ENCODE measurements at regions not wholly inside any gene's neighbourhood (a gene's known extent, or its start where the extent isn't known, plus 50 kb on each side); places are given as distances from the start of the nearest gene placed in this dataset.
"Not testable (repeated sequence)": the region's sequence is repeated elsewhere in the genome, so short reads cannot be mapped to it uniquely, and the experiment has no call there.

DNA sequence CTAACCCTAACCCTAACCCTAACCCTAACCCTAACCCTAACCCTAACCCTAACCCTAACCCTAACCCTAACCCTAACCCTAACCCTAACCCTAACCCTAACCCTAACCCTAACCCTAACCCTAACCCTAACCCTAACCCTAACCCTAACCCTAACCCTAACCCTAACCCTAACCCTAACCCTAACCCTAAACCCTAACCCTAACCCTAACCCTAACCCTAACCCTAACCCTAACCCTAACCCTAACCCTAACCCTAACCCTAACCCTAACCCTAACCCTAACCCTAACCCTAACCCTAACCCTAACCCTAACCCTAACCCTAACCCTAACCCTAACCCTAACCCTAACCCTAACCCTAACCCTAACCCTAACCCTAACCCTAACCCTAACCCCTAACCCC, 80.6 kb upstream of the PLEKHG4B start:
- DNase-seq (ENCODE audit: insufficient read length, low spot score); FAIRE-seq: not testable (repeated sequence)

GRCh38 chr5:11898-12297, 80.1 kb upstream of the PLEKHG4B start:
- no peak for TF ChIP-seq POLR2A (IDR thresholded peaks at IDR 0.05; ENCODE audit: low read depth, low read length)
- DNase-seq (ENCODE audit: insufficient read length, low spot score) (no peak), FAIRE-seq (no peak)

DNA sequence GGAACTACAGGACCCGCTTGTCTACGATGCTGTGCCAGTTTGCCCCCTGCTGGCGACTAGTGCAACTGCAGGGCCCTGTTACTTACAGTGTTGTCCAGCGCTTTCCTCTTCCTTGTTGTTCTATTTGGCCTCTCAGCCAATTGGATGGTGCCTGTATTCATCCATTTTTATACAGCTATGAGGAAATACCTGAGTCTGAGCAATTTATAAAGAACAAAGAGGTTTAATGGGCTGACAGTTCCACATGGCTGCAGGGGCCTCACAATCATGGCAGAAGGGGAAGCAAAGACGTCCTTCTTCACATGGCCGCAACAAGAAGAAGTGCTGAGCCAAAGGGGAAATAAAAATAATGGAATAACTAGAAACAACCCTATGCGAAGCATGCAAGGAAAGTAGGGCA, 78.7 kb upstream of the PLEKHG4B start:
- DNase-seq (ENCODE audit: insufficient read length, low spot score) = no peak
- no peak for FAIRE-seq
- TF ChIP-seq POLR2A (IDR thresholded peaks at IDR 0.05; ENCODE audit: low read depth, low read length) = no peak

- not testable (repeated sequence) for DNase-seq (ENCODE audit: insufficient read length, low spot score)
These were observed 77.3 kb upstream of the PLEKHG4B start for GRCh38 chr5:14676-15075.

GRCh38 chr5:20276-20675, 71.7 kb upstream of the PLEKHG4B start:
- FAIRE-seq; DNase-seq (ENCODE audit: insufficient read length, low spot score): not testable (repeated sequence)

More at GRCh38 chr5:14676-15075, 77.3 kb upstream of the PLEKHG4B start:
- not testable (repeated sequence) for FAIRE-seq

DNA sequence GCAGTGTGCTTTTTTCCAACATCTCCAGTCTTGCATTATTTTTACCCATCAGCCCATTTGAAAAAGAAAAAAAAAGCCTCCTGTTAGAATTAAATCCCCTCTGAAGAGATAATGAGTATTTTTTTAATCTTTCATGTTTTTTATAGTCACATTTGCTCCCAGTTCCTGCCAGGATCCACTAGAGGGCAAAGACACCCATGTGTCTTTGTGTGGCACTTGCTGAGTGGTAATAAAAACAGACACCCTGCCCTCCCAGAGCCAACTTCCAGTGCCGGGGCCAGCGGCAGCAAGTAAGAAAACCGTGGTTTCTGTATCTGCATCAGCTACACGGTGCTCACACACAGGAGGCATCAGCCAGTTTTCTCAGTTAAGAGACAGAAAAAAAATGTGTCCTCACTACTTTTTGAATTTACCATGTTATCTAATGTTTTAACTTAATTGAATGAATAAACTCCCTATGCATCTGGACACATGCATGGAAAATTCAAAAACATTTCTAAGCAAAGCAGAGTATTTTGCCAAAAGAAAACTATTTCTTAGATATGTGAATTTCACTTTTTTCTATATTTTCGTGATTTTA, 70.2 kb upstream of the PLEKHG4B start:
- no peak for FAIRE-seq

GRCh38 chr5:23907-24306, 68.1 kb upstream of the PLEKHG4B start:
- not testable (repeated sequence) for FAIRE-seq; DNase-seq (ENCODE audit: insufficient read length, low spot score)

More for the DNA sequence above, 70.2 kb upstream of the PLEKHG4B start:
- DNase-seq (ENCODE audit: insufficient read length, low spot score) = no peak
- TF ChIP-seq POLR2A (IDR thresholded peaks at IDR 0.05; ENCODE audit: low read depth, low read length) = no peak

DNA sequence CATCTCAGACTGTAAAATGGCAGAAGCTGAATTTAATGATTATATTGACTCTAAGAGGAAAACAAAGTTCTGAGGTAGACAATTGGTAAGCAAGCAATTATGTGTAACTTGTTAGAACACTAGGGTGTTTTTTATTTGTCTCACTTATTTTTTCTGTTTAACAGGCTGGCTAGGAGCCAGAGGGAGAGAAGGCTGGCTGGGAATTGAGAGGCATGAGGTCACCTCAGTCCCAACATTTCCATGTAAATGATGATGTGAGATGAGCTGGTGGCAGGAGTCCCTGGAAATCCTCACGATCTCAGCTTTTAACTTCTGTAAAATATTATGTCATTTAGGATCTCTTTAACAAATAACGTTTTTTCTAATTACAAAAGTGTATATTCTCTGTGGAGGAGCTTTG, 66.9 kb upstream of the PLEKHG4B start:
- DNase-seq (ENCODE audit: insufficient read length, low spot score); FAIRE-seq: not testable (repeated sequence)

- FAIRE-seq = peak; percentile 36
- no peak for DNase-seq (ENCODE audit: insufficient read length, low spot score)
- TF ChIP-seq POLR2A (IDR thresholded peaks at IDR 0.05; ENCODE audit: low read depth, low read length) = no peak
These were observed 61.8 kb upstream of the PLEKHG4B start for GRCh38 chr5:30131-30530.

DNA sequence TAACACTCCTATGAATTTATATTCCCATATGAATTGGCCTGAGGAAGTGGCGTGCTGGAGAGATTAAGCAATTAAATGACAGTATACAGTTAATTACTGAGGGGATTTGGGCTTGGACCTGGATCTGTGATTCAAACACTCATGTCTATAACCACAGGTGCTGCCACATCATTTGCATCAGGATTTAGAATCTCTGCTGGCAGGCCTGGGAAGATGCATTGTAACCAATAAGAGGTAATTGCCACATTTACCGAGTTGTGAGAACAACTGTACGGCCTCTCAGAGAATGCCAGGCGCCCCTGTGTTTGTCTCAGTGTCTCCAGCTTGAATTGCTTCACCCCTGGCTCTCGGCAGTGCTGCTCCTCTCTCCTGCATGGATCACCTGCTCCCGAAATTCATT, 61.4 kb upstream of the PLEKHG4B start:
- FAIRE-seq; DNase-seq (ENCODE audit: insufficient read length, low spot score): not testable (repeated sequence)

DNA sequence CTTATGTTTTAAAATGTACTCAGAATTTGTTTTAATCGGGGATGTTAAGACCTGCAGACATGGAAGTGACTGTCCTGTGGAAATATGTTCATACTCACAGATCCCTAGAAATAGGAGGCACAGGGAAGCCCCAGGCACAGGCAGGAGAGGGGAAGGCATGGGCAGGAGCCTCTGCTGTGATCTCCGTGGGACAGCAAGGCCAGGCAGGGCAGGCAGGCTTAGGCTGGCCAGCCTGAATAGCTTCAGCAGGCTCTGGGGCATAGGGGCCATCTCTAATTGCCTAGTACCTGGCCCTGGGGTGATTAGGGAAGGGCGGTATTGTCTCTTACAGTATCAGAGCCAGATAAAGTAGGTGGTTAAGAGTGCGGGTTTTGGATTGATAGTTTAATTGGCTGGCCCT, 59.8 kb upstream of the PLEKHG4B start:
- FAIRE-seq (no peak), DNase-seq (ENCODE audit: insufficient read length, low spot score) (no peak)
- no peak for TF ChIP-seq POLR2A (IDR thresholded peaks at IDR 0.05; ENCODE audit: low read depth, low read length)

- DNase-seq (ENCODE audit: insufficient read length, low spot score); FAIRE-seq: not testable (repeated sequence)
These were observed 56.4 kb upstream of the PLEKHG4B start for GRCh38 chr5:35521-35920.

GRCh38 chr5:37207-37606, 54.8 kb upstream of the PLEKHG4B start:
- FAIRE-seq = not testable (repeated sequence)

DNA sequence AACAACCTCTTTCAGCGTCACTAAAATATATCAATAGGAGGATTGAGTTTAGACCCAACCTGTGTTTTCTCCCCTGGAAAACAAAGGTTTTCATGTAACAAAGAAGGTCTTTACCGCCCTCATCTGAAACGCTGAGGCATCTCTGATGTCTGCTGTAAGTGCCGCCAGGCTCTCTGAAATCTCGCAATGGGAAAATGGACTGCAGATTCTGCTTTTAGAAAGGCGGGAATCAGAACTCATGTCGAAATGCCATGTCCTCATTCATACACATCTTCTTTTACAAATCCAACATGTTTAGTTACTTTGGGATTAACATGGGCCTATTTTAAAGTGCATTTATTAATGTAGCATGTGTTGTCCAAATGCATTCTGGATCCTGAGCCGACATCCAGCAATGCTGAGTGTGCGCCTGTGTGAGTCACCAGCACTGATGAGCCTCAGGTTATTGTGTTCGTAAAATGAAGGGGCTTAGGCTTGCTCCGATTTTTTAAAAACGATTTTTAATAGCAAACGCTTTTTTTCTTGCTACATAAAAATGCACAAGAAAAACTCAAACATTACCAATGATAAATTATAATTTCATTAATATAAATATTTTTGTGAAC, 51.9 kb upstream of the PLEKHG4B start:
- no peak for DNase-seq (ENCODE audit: insufficient read length, low spot score)
- TF ChIP-seq POLR2A (IDR thresholded peaks at IDR 0.05; ENCODE audit: low read depth, low read length) = no peak
- no peak for FAIRE-seq

More at GRCh38 chr5:37207-37606, 54.8 kb upstream of the PLEKHG4B start:
- DNase-seq (ENCODE audit: insufficient read length, low spot score) = not testable (repeated sequence)
